GM23338 (cell line): ENCODE measurements at regions not wholly inside any gene's neighbourhood (a gene's known extent, or its start where the extent isn't known, plus 50 kb on each side); places are given as distances from the start of the nearest gene placed in this dataset.

Experiments used
- ATAC-seq: fragments of 200-7000 bp; cut with Tn5 transposase; 3 replicates; pipeline ENCODE4 v1.9.1; 2020
- DNase-seq: peaks from one replicate; pipeline ENCODE4 v3.0.0-alpha.2; 2015; ENCODE audit warnings: low spot score
- H2AFZ ChIP-seq: fragments of 200-600 bp; sonication (generic); 2 replicates; pipeline ENCODE4 v1.8.0; 2016; ENCODE audit warnings: antibody characterized with exemption, mild to moderate bottlenecking, moderate library complexity
- H3F3A ChIP-seq: fragments of 200-600 bp; sonication (generic); replicated peaks from 2 replicates; pipeline ENCODE4 v1.8.0; 2017; ENCODE audit warnings: antibody characterized with exemption, mixed run types, low read depth
- H3K27ac ChIP-seq: fragments of 200-600 bp; sonication (generic); 2 replicates; pipeline ENCODE4 v1.6.1; 2016; ENCODE audit warnings: low read depth
- H3K27me3 ChIP-seq: fragments of 200-600 bp; sonication (generic); 2 replicates; pipeline ENCODE4 v1.8.0; 2016; ENCODE audit warnings: mild to moderate bottlenecking, mixed run types, moderate library complexity; ENCODE audit not compliant: insufficient read depth
- H3K36me3 ChIP-seq: fragments of 200-600 bp; sonication (generic); 2 replicates; pipeline ENCODE4 v1.8.0; 2016; ENCODE audit warnings: mild to moderate bottlenecking; ENCODE audit not compliant: insufficient read depth
- H3K4me1 ChIP-seq: fragments of 200-600 bp; sonication (generic); 2 replicates; pipeline ENCODE4 v1.8.0; 2016; ENCODE audit warnings: mild to moderate bottlenecking, moderate library complexity; ENCODE audit not compliant: insufficient read depth
- H3K4me2 ChIP-seq: fragments of 200-600 bp; sonication (generic); 2 replicates; pipeline ENCODE4 v1.7.1; 2017; ENCODE audit warnings: mixed run types
- H3K4me3 ChIP-seq: fragments of 200-600 bp; sonication (generic); 2 replicates; pipeline ENCODE4 v1.6.1; 2016; ENCODE audit warnings: mixed run types
- H3K79me2 ChIP-seq: fragments of 200-600 bp; sonication (generic); replicated peaks from 2 replicates; pipeline ENCODE4 v1.8.0; 2017; ENCODE audit warnings: mild to moderate bottlenecking; ENCODE audit not compliant: insufficient read depth
- H3K9me2 ChIP-seq: fragments of 200-600 bp; sonication (generic); 2 replicates; pipeline ENCODE4 v1.8.0; 2017; ENCODE audit not compliant: insufficient read depth
- H4K20me1 ChIP-seq: fragments of 200-600 bp; sonication (generic); replicated peaks from 2 replicates; pipeline ENCODE4 v1.8.0; 2017; ENCODE audit warnings: mild to moderate bottlenecking; ENCODE audit not compliant: insufficient read depth
- H3K27ac Mint-ChIP-seq: 2 replicates; pipeline ENCODE4 v1.8.0; 2020; ENCODE audit warnings: inconsistent platforms, mild to moderate bottlenecking, moderate library complexity, mixed read lengths
- H3K27me3 Mint-ChIP-seq: 3 replicates; pipeline ENCODE4 v1.8.0; 2022; ENCODE audit warnings: low read depth, mild to moderate bottlenecking, moderate library complexity, mixed read lengths, inconsistent platforms; ENCODE audit not compliant: insufficient read depth, poor library complexity
- H3K36me3 Mint-ChIP-seq: 3 replicates; pipeline ENCODE4 v1.8.0; 2021; ENCODE audit warnings: low read depth, mild to moderate bottlenecking, inconsistent platforms, moderate library complexity, mixed read lengths
- H3K4me1 Mint-ChIP-seq: 3 replicates; pipeline ENCODE4 v1.8.0; 2020; ENCODE audit warnings: mild to moderate bottlenecking, inconsistent platforms, mixed read lengths
- H3K4me3 Mint-ChIP-seq: 3 replicates; pipeline ENCODE4 v1.8.0; 2021; ENCODE audit warnings: moderate library complexity, mild to moderate bottlenecking, inconsistent platforms, mixed read lengths
- H3K9me3 Mint-ChIP-seq: 3 replicates; pipeline ENCODE4 v1.8.0; 2020; ENCODE audit warnings: moderate library complexity, mild to moderate bottlenecking, inconsistent platforms, mixed read lengths
- CREB1 ChIP-seq: fragments of 250-450 bp; sonication (Bioruptor Pico); IDR thresholded peaks from 2 replicates; pipeline ENCODE4 v1.5.0; 2020; ENCODE audit warnings: low read depth, mild to moderate bottlenecking, moderate library complexity
- EZH2phosphoT487 ChIP-seq: fragments of 200-600 bp; sonication (generic); IDR thresholded peaks from one replicate; pipeline ENCODE4 v1.8.1; 2018; ENCODE audit warnings: antibody characterized with exemption; ENCODE audit not compliant: unreplicated experiment
- JUNB ChIP-seq: IDR thresholded peaks from one replicate; pipeline ENCODE4 v1.6.1; 2016; ENCODE audit warnings: antibody characterized with exemption; ENCODE audit not compliant: unreplicated experiment
- NANOG ChIP-seq: IDR thresholded peaks from 2 replicates; pipeline ENCODE4 v1.6.1; 2016; ENCODE audit warnings: antibody characterized with exemption, borderline replicate concordance
- ZNF114 ChIP-seq: fragments of 250-450 bp; sonication (Bioruptor Pico); IDR thresholded peaks from 2 replicates; pipeline ENCODE4 v1.5.0; 2020; ENCODE audit warnings: mild to moderate bottlenecking, moderate library complexity
- ZNF331 ChIP-seq: fragments of 250-450 bp; sonication (Bioruptor Pico); IDR thresholded peaks from 2 replicates; pipeline ENCODE4 v1.5.0; 2020; ENCODE audit warnings: low read depth, mild to moderate bottlenecking, moderate library complexity
- TF ChIP-seq, protein P1 (sequence below): IDR thresholded peaks from one replicate; pipeline ENCODE4 v1.6.1; 2018; ENCODE audit warnings: antibody characterized with exemption; ENCODE audit not compliant: unreplicated experiment
- TF ChIP-seq, protein P2 (sequence below): fragments of 250-450 bp; sonication (Bioruptor Pico); IDR thresholded peaks from 2 replicates; pipeline ENCODE4 v1.5.0; 2020; ENCODE audit warnings: mild to moderate bottlenecking, moderate library complexity

DNA sequence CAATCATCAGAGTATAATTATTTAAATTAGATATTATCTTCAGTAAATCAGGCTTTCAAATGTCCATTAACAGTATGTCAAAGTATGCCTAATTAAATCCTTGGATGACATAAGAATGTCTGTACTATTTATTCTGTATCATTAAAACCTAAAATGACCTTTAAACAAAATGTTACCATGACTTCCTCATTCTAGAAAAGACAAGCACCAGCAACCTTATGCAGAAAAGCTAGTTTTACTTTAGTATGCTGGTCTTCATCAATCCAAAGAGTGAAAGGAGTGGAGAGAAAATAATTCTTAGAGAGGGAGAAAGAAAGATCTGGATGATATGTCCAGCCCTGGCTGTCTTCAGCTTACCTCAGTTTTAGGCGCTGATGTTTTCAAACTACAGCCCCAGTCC, 140.1 kb upstream of the UBE2E2 start:
- Mint-ChIP-seq H3K4me3 (no peak overlapping the region), H3K27ac (no peak overlapping the region), H3K36me3 (peaks cover 11% of the 10 kb centered on the region; the same call in 2 of the 3 replicates), H3K27me3 (no peaks in the 10 kb centered on the region), H3K4me1 (peaks cover 13% of the 10 kb centered on the region), H3K9me3 (peaks cover 24% of the 10 kb centered on the region; the same call in 2 of the 3 replicates)
- Histone ChIP-seq H3K36me3 (no peaks in the 10 kb centered on the region), H3K27me3 (peaks cover 6% of the 10 kb centered on the region; the same call in 1 of the 2 replicates), H2AFZ (no peak overlapping the region), H3F3A (no peaks in the 10 kb centered on the region), H3K27ac (no peak overlapping the region), H3K4me1 (peaks cover 9% of the 10 kb centered on the region; the same call in 1 of the 2 replicates), H3K79me2 (no peaks in the 10 kb centered on the region), H4K20me1 (no peaks in the 10 kb centered on the region), H3K4me2 (no peak overlapping the region), H3K4me3 (no peak overlapping the region), H3K9me2 (no peaks in the 10 kb centered on the region)
- TF ChIP-seq, protein P1, sequence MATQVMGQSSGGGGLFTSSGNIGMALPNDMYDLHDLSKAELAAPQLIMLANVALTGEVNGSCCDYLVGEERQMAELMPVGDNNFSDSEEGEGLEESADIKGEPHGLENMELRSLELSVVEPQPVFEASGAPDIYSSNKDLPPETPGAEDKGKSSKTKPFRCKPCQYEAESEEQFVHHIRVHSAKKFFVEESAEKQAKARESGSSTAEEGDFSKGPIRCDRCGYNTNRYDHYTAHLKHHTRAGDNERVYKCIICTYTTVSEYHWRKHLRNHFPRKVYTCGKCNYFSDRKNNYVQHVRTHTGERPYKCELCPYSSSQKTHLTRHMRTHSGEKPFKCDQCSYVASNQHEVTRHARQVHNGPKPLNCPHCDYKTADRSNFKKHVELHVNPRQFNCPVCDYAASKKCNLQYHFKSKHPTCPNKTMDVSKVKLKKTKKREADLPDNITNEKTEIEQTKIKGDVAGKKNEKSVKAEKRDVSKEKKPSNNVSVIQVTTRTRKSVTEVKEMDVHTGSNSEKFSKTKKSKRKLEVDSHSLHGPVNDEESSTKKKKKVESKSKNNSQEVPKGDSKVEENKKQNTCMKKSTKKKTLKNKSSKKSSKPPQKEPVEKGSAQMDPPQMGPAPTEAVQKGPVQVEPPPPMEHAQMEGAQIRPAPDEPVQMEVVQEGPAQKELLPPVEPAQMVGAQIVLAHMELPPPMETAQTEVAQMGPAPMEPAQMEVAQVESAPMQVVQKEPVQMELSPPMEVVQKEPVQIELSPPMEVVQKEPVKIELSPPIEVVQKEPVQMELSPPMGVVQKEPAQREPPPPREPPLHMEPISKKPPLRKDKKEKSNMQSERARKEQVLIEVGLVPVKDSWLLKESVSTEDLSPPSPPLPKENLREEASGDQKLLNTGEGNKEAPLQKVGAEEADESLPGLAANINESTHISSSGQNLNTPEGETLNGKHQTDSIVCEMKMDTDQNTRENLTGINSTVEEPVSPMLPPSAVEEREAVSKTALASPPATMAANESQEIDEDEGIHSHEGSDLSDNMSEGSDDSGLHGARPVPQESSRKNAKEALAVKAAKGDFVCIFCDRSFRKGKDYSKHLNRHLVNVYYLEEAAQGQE: no peak
- TF ChIP-seq EZH2phosphoT487: no peak
- no peak for TF ChIP-seq CREB1 (CRISPR knock-in tag)
- TF ChIP-seq, protein P2, sequence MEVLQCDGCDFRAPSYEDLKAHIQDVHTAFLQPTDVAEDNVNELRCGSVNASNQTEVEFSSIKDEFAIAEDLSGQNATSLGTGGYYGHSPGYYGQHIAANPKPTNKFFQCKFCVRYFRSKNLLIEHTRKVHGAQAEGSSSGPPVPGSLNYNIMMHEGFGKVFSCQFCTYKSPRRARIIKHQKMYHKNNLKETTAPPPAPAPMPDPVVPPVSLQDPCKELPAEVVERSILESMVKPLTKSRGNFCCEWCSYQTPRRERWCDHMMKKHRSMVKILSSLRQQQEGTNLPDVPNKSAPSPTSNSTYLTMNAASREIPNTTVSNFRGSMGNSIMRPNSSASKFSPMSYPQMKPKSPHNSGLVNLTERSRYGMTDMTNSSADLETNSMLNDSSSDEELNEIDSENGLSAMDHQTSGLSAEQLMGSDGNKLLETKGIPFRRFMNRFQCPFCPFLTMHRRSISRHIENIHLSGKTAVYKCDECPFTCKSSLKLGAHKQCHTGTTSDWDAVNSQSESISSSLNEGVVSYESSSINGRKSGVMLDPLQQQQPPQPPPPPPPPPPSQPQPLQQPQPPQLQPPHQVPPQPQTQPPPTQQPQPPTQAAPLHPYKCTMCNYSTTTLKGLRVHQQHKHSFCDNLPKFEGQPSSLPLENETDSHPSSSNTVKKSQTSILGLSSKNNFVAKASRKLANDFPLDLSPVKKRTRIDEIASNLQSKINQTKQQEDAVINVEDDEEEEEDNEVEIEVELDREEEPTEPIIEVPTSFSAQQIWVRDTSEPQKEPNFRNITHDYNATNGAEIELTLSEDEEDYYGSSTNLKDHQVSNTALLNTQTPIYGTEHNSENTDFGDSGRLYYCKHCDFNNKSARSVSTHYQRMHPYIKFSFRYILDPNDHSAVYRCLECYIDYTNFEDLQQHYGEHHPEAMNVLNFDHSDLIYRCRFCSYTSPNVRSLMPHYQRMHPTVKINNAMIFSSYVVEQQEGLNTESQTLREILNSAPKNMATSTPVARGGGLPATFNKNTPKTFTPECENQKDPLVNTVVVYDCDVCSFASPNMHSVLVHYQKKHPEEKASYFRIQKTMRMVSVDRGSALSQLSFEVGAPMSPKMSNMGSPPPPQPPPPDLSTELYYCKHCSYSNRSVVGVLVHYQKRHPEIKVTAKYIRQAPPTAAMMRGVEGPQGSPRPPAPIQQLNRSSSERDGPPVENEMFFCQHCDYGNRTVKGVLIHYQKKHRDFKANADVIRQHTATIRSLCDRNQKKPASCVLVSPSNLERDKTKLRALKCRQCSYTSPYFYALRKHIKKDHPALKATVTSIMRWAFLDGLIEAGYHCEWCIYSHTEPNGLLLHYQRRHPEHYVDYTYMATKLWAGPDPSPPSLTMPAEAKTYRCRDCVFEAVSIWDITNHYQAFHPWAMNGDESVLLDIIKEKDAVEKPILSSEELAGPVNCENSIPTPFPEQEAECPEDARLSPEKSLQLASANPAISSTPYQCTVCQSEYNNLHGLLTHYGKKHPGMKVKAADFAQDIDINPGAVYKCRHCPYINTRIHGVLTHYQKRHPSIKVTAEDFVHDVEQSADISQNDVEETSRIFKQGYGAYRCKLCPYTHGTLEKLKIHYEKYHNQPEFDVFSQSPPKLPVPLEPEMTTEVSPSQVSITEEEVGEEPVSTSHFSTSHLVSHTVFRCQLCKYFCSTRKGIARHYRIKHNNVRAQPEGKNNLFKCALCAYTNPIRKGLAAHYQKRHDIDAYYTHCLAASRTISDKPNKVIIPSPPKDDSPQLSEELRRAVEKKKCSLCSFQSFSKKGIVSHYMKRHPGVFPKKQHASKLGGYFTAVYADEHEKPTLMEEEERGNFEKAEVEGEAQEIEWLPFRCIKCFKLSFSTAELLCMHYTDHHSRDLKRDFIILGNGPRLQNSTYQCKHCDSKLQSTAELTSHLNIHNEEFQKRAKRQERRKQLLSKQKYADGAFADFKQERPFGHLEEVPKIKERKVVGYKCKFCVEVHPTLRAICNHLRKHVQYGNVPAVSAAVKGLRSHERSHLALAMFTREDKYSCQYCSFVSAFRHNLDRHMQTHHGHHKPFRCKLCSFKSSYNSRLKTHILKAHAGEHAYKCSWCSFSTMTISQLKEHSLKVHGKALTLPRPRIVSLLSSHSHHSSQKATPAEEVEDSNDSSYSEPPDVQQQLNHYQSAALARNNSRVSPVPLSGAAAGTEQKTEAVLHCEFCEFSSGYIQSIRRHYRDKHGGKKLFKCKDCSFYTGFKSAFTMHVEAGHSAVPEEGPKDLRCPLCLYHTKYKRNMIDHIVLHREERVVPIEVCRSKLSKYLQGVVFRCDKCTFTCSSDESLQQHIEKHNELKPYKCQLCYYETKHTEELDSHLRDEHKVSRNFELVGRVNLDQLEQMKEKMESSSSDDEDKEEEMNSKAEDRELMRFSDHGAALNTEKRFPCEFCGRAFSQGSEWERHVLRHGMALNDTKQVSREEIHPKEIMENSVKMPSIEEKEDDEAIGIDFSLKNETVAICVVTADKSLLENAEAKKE (CRISPR knock-in tag): no peak
- TF ChIP-seq NANOG: no peak
- no peak for TF ChIP-seq ZNF114 (CRISPR knock-in tag)
- TF ChIP-seq ZNF331 (CRISPR knock-in tag): no peak
- no peak for TF ChIP-seq JUNB
- DNase-seq (no peak), ATAC-seq (no peak)
